ENCODE measurements at regions not wholly inside any gene's neighbourhood (a gene's known extent, or its start where the extent isn't known, plus 50 kb on each side); places are given as distances from the start of the nearest gene placed in this dataset.

GRCh38 chr3:107970993-107971580 is 119.7 kb downstream of the CD47 start:
- DNase-seq (ENCODE audit: extremely low read depth in 1 of 2, low read depth in 1 of 2) = no peak

GRCh38 chr3:107969994-107970819 is 120.6 kb downstream of the CD47 start:
- no peak for DNase-seq (ENCODE audit: extremely low read depth in 1 of 2, low read depth in 1 of 2)

DNA sequence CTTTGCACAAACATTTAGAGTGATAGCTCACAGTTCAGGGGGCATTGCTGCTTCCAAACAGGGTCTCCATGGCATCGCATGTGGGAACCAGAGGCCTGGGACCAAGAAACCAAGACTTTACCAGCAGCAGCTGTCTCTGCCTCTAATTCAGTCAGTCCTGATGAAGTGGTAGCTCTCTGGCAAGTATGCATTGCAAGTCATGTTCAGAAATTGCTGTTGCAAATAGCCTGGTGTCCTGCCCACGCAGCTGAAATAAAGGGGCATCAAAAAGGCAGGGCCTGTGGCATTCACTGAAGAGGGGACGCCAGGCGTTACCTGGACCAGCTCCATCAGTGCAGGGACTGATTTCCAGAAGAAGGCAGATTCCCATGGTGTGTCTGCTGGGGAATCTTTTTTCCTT is 121.3 kb downstream of the CD47 start:
- no peak for DNase-seq (ENCODE audit: extremely low read depth in 1 of 2, low read depth in 1 of 2)

DNA sequence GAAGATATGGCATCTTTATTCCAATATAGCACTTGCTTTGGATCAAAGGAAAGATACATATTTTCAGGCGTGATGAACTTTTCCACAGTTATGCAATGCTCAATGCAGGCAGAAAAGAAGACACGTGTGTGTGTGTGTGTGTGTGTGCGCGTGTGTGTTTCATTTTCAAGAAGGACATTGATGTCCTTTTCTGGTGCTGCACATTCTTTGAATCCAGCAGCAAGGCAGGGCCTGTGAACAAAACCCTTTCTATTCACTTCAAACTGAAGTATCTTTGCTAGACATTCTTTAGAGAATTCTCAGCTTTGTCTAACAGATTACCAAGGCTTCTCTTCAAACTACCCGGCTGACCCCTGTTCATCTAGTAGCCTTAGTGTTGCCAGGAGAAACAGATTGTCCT is 124.6 kb downstream of the CD47 start:
- DNase-seq (ENCODE audit: extremely low read depth in 1 of 2, low read depth in 1 of 2) = no peak

DNA sequence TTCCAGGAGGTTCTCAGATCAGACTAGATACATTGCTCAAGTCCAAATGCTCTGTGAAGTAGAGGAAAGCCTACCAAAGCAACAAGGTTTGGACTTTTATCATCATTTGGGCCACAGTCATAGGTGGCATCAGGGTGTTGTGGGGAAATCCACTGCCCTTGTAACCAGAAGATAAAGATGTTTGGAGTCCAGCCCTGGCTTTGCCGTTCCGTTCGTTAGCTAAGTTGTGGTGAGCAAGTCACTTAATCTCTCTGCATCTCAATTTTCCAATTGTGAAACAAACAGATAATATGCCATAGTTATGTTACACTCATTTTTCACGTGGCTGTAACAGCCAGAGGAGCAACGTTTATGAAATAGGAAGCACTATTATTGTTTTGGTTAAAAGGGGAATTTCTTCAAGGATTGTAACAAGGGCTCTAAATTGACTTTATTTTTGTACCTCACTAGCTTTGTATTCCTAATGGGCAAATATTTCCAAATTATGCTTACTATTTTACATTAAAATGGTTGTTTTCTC is 125.6 kb downstream of the CD47 start:
- no peak for DNase-seq (ENCODE audit: extremely low read depth in 1 of 2, low read depth in 1 of 2)

DNA sequence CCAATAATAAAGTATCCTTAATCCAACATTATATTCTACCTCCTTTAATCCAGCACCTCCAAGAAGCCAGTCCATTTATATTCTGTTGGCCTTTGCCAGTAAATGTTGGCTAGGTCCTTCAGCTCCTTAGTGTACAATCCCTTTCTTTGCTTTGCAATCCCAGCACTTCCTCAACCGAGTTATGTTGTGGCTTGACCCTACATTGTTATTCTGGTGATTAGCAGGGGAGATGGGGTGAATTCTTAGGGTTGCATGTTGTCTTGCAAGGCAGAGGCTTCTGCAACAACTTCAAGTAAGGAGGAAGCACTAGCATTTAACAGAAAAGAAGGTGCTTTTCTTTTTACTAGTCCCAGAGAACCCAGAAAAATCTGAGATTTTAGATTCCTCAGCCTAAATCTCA is 127.2 kb downstream of the CD47 start:
- no peak for DNase-seq (ENCODE audit: extremely low read depth in 1 of 2, low read depth in 1 of 2)

- DNase-seq (ENCODE audit: extremely low read depth in 1 of 2, low read depth in 1 of 2) = no peak
Observed at GRCh38 chr3:107962946-107963345, 127.9 kb downstream of the CD47 start.

GRCh38 chr3:107962037-107962436 is 128.8 kb downstream of the CD47 start:
- DNase-seq (ENCODE audit: extremely low read depth in 1 of 2, low read depth in 1 of 2) = no peak

DNA sequence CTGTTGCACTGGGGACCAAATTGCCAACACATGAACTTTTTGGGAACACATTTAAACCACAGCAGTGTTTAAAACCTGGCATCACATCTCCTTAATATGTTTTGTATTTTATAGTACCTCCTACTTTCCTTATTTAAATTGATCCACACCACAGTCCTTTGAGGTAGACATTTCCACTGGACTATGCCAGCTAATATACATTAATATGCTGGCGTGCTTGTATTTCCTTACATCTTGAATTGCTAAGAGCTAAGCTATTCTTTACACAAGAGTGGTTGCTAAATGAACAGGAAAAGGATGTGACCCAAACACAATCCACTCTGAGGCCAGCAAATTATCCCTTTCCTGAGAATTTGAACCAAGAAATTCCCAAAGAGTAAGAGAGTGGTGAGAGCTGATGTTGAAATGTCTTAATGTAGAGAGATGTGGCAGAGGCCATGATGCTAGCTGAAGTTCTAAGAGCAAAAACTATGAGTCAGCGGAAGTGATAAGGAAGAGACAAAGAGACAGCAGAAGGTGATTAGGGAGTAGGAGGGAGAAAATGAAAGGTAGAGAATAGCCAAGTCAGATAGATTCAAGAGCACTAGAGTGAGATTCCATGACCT is 131.2 kb downstream of the CD47 start:
- no peak for DNase-seq (ENCODE audit: extremely low read depth in 1 of 2, low read depth in 1 of 2)

GRCh38 chr3:107958146-107958545 is 132.7 kb downstream of the CD47 start:
- DNase-seq (ENCODE audit: extremely low read depth in 1 of 2, low read depth in 1 of 2) = no peak

- no peak for DNase-seq (ENCODE audit: extremely low read depth in 1 of 2, low read depth in 1 of 2)
Observed at GRCh38 chr3:107956991-107957900, 133.6 kb downstream of the CD47 start.

DNA sequence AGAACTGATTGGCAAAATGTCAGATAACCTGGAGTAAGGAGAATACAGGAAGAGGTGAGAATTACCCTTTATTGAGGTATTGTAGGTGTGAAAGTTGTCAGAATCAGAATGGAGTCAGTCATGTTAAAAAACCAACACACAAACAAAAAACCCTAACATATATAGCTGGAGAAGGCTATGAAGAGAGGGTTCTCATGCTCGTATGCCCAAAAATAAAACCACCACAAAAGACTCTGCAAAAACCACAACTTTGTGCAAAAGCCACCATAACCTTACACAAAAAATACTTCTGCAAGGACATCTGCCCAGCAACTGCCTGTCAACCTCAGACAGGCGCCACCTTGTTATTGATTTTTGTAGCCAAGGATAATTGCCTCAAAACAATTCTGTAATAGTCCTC is 136.0 kb downstream of the CD47 start:
- no peak for DNase-seq (ENCODE audit: extremely low read depth in 1 of 2, low read depth in 1 of 2)

DNA sequence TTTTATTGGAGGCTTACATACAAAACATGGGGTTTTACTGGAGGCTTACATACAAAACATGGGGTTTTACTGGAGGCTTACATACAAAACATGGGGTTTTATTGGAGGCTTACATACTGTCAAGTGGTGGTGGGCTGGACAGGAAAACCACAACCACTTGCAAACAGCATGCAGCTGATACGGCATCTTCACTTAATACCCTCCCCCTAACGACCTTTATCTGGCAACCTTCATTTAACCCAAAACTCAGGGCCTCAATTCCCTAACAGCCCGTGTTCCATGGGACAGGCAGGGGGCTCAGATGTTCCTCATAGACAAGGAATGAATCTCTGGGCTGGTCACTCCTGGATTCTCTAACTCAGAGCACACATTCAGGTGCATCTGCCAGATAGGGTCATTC is 137.1 kb downstream of the CD47 start:
- no peak for DNase-seq (ENCODE audit: extremely low read depth in 1 of 2, low read depth in 1 of 2)

- no peak for DNase-seq (ENCODE audit: extremely low read depth in 1 of 2, low read depth in 1 of 2)
Observed at GRCh38 chr3:107951126-107951525, 139.7 kb downstream of the CD47 start.

GRCh38 chr3:107950417-107950816 is 140.4 kb downstream of the CD47 start:
- DNase-seq (ENCODE audit: extremely low read depth in 1 of 2, low read depth in 1 of 2) = no peak

DNA sequence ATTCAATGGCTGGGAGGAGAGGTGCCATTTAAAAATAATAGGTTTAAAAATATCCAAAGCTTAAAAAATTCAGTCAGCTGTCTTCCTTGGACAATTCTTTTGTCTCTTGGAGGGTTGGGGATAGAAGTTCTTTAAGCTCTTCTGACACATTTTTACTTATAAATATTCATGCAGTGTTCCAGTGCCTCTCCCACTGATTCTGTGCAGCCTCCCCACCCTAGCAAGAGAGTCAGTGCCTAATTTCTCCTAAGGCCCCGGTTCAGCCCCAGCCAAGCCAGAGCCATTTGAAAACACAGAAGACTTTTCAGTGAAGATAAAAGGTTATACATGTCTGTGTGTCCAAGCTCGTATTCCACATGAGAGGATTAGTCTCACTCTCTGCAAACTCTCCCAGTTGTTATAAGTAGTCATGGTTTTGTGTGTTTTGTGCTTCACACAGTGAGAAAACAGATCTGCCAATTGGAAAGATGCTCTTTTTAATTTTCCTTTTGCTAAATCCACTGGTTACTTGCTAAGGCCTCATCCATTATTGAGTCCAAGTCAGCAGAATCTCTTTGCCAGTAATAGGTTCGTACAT is 141.3 kb downstream of the CD47 start:
- no peak for DNase-seq (ENCODE audit: extremely low read depth in 1 of 2, low read depth in 1 of 2)

- DNase-seq (ENCODE audit: extremely low read depth in 1 of 2, low read depth in 1 of 2) = no peak
Observed at GRCh38 chr3:107947203-107947602, 143.6 kb downstream of the CD47 start.

DNA sequence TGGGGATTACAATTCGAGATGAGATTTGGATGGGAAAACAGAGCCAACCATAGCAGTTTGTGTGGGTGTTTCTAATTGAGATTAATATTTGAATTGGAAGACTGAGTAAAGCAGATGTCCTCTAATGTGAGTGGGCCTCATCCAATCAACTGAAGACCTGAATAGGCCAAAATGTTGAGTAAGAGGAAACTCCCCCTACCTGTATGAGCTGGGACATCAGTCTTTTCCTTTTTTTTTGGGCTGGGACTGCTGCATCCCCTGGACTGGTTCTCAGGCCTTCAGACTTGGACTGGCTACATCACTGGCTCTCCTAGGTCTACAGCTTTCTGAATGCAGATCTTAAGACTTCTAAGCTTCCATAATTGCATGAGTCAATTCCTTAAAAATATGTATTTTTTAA is 144.1 kb downstream of the CD47 start:
- no peak for DNase-seq (ENCODE audit: extremely low read depth in 1 of 2, low read depth in 1 of 2)

- no peak for DNase-seq (ENCODE audit: extremely low read depth in 1 of 2, low read depth in 1 of 2)
Observed at GRCh38 chr3:107945417-107946094, 145.3 kb downstream of the CD47 start.

Measured in stimulated activated CD8-positive, alpha-beta memory T cell treated with anti-CD3 and anti-CD28 coated beads, Interleukin-7, amount 100 ng/mL, for 48 hours (primary cell).